K562 (cell line): ENCODE measurements at regions not wholly inside any gene's neighbourhood (a gene's known extent, or its start where the extent isn't known, plus 50 kb on each side); places are given as distances from the start of the nearest gene placed in this dataset.

Experiments used
- ATAC-seq: fragments of 200-7000 bp; cut with Tn5 transposase; 3 replicates; pipeline ENCODE4 v1.9.1; 2020; ENCODE audit warnings: moderate library complexity
- BruUV-seq: library from RNA; stranded (reverse); fragments of 400-500 nt; replicated peaks from 2 replicates; lab custom pipeline; 2021; lab: Mats Ljungman, UMichigan
- CTCF ChIA-PET: fragments of 300-600 bp; formaldehyde crosslinking; extraction: SDS; loops from one replicate; lab custom pipeline; 2021; ENCODE audit warnings: low intra/inter-chr PET ratio; lab: Yijun Ruan, JAX
- POLR2A ChIA-PET: fragments of 300-600, 350-650 bp; sonication (Branson Sonifier 250); formaldehyde crosslinking; extraction: SDS; loops from one replicate; lab custom pipeline; 2021; ENCODE audit warnings: antibody characterized with exemption, inconsistent platforms; lab: Yijun Ruan, JAX
- DNase-seq, 4 experiments: peaks; one replicate each; pipeline versions ENCODE4 v3.0.0 to v3.0.0-alpha.2; 2011 to 2018; ENCODE audit warnings: low spot score in 3 of 4, mixed read lengths in 3 of 4; ENCODE audit errors: extremely low read depth in 1 of 4
- FAIRE-seq: peaks from 2 replicates; lab custom pipeline; 2011; peaks lifted over from hg19 to GRCh38; lab: Jason Lieb, UNC
- H2AFZ ChIP-seq: 2 replicates; pipeline ENCODE4 v1.6.0; 2011; ENCODE audit warnings: low read depth, low read length, control low read depth, inconsistent platforms
- H3K27ac ChIP-seq: fragments of 200-600 bp; 3 replicates; pipeline ENCODE4 v1.8.0; 2011; ENCODE audit warnings: low read depth, mild to moderate bottlenecking, control low read depth, inconsistent platforms, low read length, moderate library complexity, mixed read lengths; ENCODE audit errors: extremely low read depth
- H3K27me3 ChIP-seq, 2 experiments: fragments of 300-600 bp in 1 of 2; 2 replicates in 1 of 2; 3 replicates in 1 of 2; pipeline versions ENCODE4 v1.6.0 to v1.8.0; 2011; ENCODE audit warnings: inconsistent platforms in 2 of 2, low read length in 2 of 2, mild to moderate bottlenecking in 1 of 2, mixed read lengths in 1 of 2, moderate library complexity in 1 of 2; ENCODE audit not compliant: control insufficient read depth in 2 of 2, insufficient read depth in 2 of 2
- H3K36me3 ChIP-seq: fragments of 300-600 bp; 3 replicates; pipeline ENCODE4 v1.8.0; 2011; ENCODE audit warnings: mild to moderate bottlenecking, low read length, inconsistent platforms; ENCODE audit not compliant: control insufficient read depth, insufficient read depth
- H3K4me1 ChIP-seq, 2 experiments: fragments of 200-600 bp in 1 of 2; replicated peaks in 1 of 2; 2 replicates in 1 of 2; 3 replicates in 1 of 2; pipeline versions ENCODE4 v1.5.1 to v1.8.0; 2011; ENCODE audit warnings: inconsistent platforms in 2 of 2, low read length in 2 of 2, mild to moderate bottlenecking in 1 of 2, mixed read lengths in 1 of 2, moderate library complexity in 1 of 2; ENCODE audit not compliant: control insufficient read depth in 2 of 2, insufficient read depth in 2 of 2
- H3K4me2 ChIP-seq: 2 replicates; pipeline ENCODE4 v1.6.1; 2011; ENCODE audit warnings: low read length, control low read depth, inconsistent platforms, mixed read lengths; ENCODE audit not compliant: insufficient read depth
- H3K4me3 ChIP-seq: fragments of 200-600 bp; sonication (generic), shearing (Covaris generic); 2 replicates; pipeline ENCODE4 v1.5.1; 2016; ENCODE audit warnings: control low read depth, inconsistent platforms
- H3K79me2 ChIP-seq: fragments of 200-600 bp; 3 replicates; pipeline ENCODE4 v1.8.0; 2011; ENCODE audit warnings: low read length, inconsistent platforms; ENCODE audit not compliant: control insufficient read depth, insufficient read depth
- H3K9ac ChIP-seq, 2 experiments: 2 replicates each; pipeline versions ENCODE4 v1.6.0 to v1.6.1; 2011; ENCODE audit warnings: low read depth in 2 of 2, low read length in 2 of 2, control low read depth in 1 of 2, inconsistent platforms in 1 of 2, mild to moderate bottlenecking in 1 of 2, mixed read lengths in 1 of 2; ENCODE audit not compliant: insufficient read depth in 1 of 2
- H3K9me1 ChIP-seq: one replicate; pipeline ENCODE4 v1.6.0; 2011; ENCODE audit warnings: inconsistent platforms, mild to moderate bottlenecking, low read length, moderate library complexity; ENCODE audit not compliant: control insufficient read depth, insufficient read depth
- H3K9me3 ChIP-seq: replicated peaks from 2 replicates; pipeline ENCODE4 v1.5.1; 2011; ENCODE audit warnings: low read depth, low read length, inconsistent platforms; ENCODE audit not compliant: control insufficient read depth, insufficient read depth
- H4K20me1 ChIP-seq: replicated peaks from 2 replicates; pipeline ENCODE4 v1.6.1; 2011; ENCODE audit warnings: low read length, inconsistent platforms, mixed read lengths; ENCODE audit not compliant: control insufficient read depth, insufficient read depth
- CBX8 ChIP-seq: fragments of 200-600 bp; sonication (generic); IDR thresholded peaks from 2 replicates; pipeline ENCODE4 v1.6.1; 2012; ENCODE audit warnings: borderline replicate concordance, mixed run types, low read depth, mild to moderate bottlenecking, moderate library complexity, mixed read lengths, low read length, control low read depth, inconsistent platforms; ENCODE audit not compliant: poor library complexity, severe bottlenecking; ENCODE audit errors: extremely low read depth
- EWSR1 ChIP-seq: fragments of 450-650 bp; IDR thresholded peaks from 2 replicates; pipeline ENCODE4 v1.6.1; 2018; ENCODE audit warnings: borderline replicate concordance, mild to moderate bottlenecking, low read depth, moderate library complexity; ENCODE audit not compliant: partially characterized antibody
- GTF2A2 ChIP-seq: IDR thresholded peaks from 2 replicates; pipeline ENCODE4 v1.6.1; 2016; ENCODE audit warnings: mild to moderate bottlenecking, missing genetic modification characterization, missing compliant biosample characterization
- HOMEZ ChIP-seq: fragments of 250-450 bp; sonication (Bioruptor Pico); IDR thresholded peaks from 2 replicates; pipeline ENCODE4 v1.4.0; 2020; ENCODE audit warnings: mild to moderate bottlenecking, moderate library complexity
- KLF13 ChIP-seq: fragments of 450-650 bp; IDR thresholded peaks from 2 replicates; pipeline ENCODE4 v1.6.1; 2016; ENCODE audit warnings: missing genetic modification characterization, low read depth, mild to moderate bottlenecking, missing compliant biosample characterization, moderate library complexity, borderline replicate concordance
- MAFF ChIP-seq: IDR thresholded peaks from 2 replicates; pipeline ENCODE4 v1.6.1; 2012; ENCODE audit warnings: low read length, improper control_type of control experiment
- MCM5 ChIP-seq: fragments of 450-650 bp; IDR thresholded peaks from 2 replicates; pipeline ENCODE4 v1.6.1; 2016; ENCODE audit warnings: low read depth
- NR2C1 ChIP-seq, 2 experiments: fragments of 450-650 bp; IDR thresholded peaks; 2 replicates each; pipeline ENCODE4 v1.6.1; 2017; ENCODE audit warnings: mild to moderate bottlenecking in 2 of 2, antibody characterized with exemption in 1 of 2, inconsistent platforms in 1 of 2, missing compliant biosample characterization in 1 of 2, missing genetic modification characterization in 1 of 2
- RFX5 ChIP-seq: IDR thresholded peaks from 2 replicates; pipeline ENCODE4 v1.6.1; 2011; ENCODE audit warnings: low read depth, mild to moderate bottlenecking, improper control_type of control experiment, low read length
- SMARCC2 ChIP-seq: fragments of 450-650 bp; IDR thresholded peaks from 2 replicates; pipeline ENCODE4 v1.6.1; 2017; ENCODE audit warnings: antibody characterized with exemption, moderate library complexity, mild to moderate bottlenecking, low read depth
- TARDBP ChIP-seq: fragments of 450-650 bp; IDR thresholded peaks from 2 replicates; pipeline ENCODE4 v1.6.1; 2016
- TOE1 ChIP-seq, 2 experiments: fragments of 450-650 bp in 1 of 2; sonication (generic) in 1 of 2; formaldehyde crosslinking in 1 of 2; IDR thresholded peaks; 2 replicates each; pipeline versions ENCODE4 v1.7.1 to v1.8.0; 2016 to 2022; ENCODE audit warnings: borderline replicate concordance in 2 of 2, mild to moderate bottlenecking in 2 of 2, antibody characterized with exemption in 1 of 2, inconsistent platforms in 1 of 2, low read depth in 1 of 2, missing genetic modification reagents in 1 of 2, moderate library complexity in 1 of 2
- ZBED1 ChIP-seq: IDR thresholded peaks from 2 replicates; pipeline ENCODE4 v1.6.1; 2014
- ZNF316 ChIP-seq: fragments of 450-650 bp; IDR thresholded peaks from 2 replicates; pipeline ENCODE4 v1.6.1; 2016
- WGBS: fragments of 100-300 bp; shearing (Covaris generic); methylation state at CpG from one replicate; pipeline ENCODE4 v1.1.6; 2016; ENCODE audit warnings: low coverage, mixed read lengths; ENCODE audit not compliant: insufficient coverage; ENCODE audit errors: missing lambda C conversion rate; 5-methylcytosine and 5-hydroxymethylcytosine counted together
- in situ Hi-C: fragments of 300-500 bp; cut with MboI; formaldehyde crosslinking; loops from 4 replicates; pipeline ENCODE4 v1.15.0; 2018; ENCODE audit warnings: inconsistent platforms, mixed read lengths
- intact Hi-C: fragments of 100-400 bp; cut with micrococcal nuclease; formaldehyde crosslinking; loops from 2 replicates; pipeline ENCODE4 v1.14.2; 2022

GRCh38 chr4:151852202-151852601, 91.4 kb upstream of the GATB start:
- 8% methylated on average over 2 of the region's 2 CpGs for WGBS
- CTCF ChIA-PET = no interaction called here
- no peak for DNase-seq
- no peak overlapping the region for H2AFZ ChIP-seq
- FAIRE-seq = no peak
- in situ Hi-C loops = no loop called here
- ATAC-seq = no peak
- H3K9ac ChIP-seq = no peak overlapping the region
- H3K27me3 ChIP-seq = no peaks in the 10 kb centered on the region
- BruUV-seq = no TSS peak
- POLR2A ChIA-PET = interaction anchor here (0.7 kb wide), 1 partner anchor 9 kb away, joined by 3 read pairs; no protein-coding TSS in a partner anchor
- no peaks in the 10 kb centered on the region for H3K79me2 ChIP-seq
- H3K4me3 ChIP-seq = no peak overlapping the region
- no peak overlapping the region for H3K27ac ChIP-seq
- H3K9me3 ChIP-seq = no peaks in the 10 kb centered on the region
- H3K9me1 ChIP-seq = no peaks in the 10 kb centered on the region
- no peaks in the 10 kb centered on the region for H4K20me1 ChIP-seq
- no peaks in the 10 kb centered on the region for H3K36me3 ChIP-seq
- intact Hi-C loops = no loop called here
- TF ChIP-seq MAFF (0 out of 2 replicates have a peak, but pooled peaks have one; percentile 7), HOMEZ (CRISPR knock-in tag) (no peak), ZNF316 (peak; percentile 48)
- no peaks in the 10 kb centered on the region for H3K4me1 ChIP-seq
- no peak overlapping the region for H3K4me2 ChIP-seq

- FAIRE-seq = no peak
- TF ChIP-seq RFX5 (no peak), KLF13 (no peak), CBX8 (no peak), TARDBP (no peak), EWSR1 (no peak), GTF2A2 (tag) (no peak), ZBED1 (no peak), TOE1 (IDR thresholded peaks at IDR 0.05; ENCODE audit: borderline replicate concordance) (no peak), TOE1 (CRISPR knock-in tag; IDR thresholded peaks at IDR 0.05; ENCODE audit: borderline replicate concordance, low read depth) (no peak), MCM5 (no peak), NR2C1 (IDR thresholded peaks at IDR 0.05) (no peak), NR2C1 (tag; IDR thresholded peaks at IDR 0.05) (no peak), SMARCC2 (no peak)
These were observed 90.5 kb upstream of the GATB start for GRCh38 chr4:151851354-151851753.

More at GRCh38 chr4:151851354-151851753, 90.5 kb upstream of the GATB start:
- H2AFZ ChIP-seq = no peak overlapping the region
- ATAC-seq (no peak), DNase-seq (no peak)
- no peak overlapping the region for H3K27ac ChIP-seq
- CTCF ChIA-PET = no interaction called here
- in situ Hi-C loops (no loop called here), intact Hi-C loops (no loop called here)
- POLR2A ChIA-PET = no interaction called here
- 0% methylated on average over 2 of the region's 2 CpGs for WGBS
- no peaks in the 10 kb centered on the region for H3K9me1 ChIP-seq
- no peaks in the 10 kb centered on the region for H4K20me1 ChIP-seq
- H3K27me3 ChIP-seq = no peaks in the 10 kb centered on the region
- H3K4me2 ChIP-seq = no peak overlapping the region
- H3K9me3 ChIP-seq = no peaks in the 10 kb centered on the region
- no peak overlapping the region for H3K4me3 ChIP-seq
- H3K36me3 ChIP-seq = no peaks in the 10 kb centered on the region
- no peak overlapping the region for H3K9ac ChIP-seq
- no TSS peak for BruUV-seq
- no peaks in the 10 kb centered on the region for H3K79me2 ChIP-seq
- H3K4me1 ChIP-seq = no peaks in the 10 kb centered on the region
